ENCODE measurements at regions not wholly inside any gene's neighbourhood (a gene's known extent, or its start where the extent isn't known, plus 50 kb on each side); places are given as distances from the start of the nearest gene placed in this dataset.

DNA sequence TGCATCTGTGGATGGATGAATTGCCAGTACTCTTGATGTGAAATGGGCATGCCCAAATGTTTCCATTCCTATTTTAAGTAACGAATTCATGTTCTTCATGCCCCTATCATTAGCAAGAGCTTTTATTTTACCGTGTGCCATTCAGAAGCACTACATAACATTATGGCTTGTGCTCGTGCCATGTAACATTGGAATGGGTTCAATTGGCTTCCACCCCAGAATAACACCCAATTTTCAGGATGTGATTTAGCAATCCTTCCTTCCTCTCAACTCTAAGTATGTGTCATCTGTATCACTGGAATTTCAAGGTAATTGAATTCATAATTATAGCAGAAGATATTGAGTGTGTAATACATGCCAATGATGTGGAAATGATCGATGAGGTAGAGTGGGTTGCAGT lies 145.8 kb upstream of the TMPO start:
- TF ChIP-seq, protein P1, sequence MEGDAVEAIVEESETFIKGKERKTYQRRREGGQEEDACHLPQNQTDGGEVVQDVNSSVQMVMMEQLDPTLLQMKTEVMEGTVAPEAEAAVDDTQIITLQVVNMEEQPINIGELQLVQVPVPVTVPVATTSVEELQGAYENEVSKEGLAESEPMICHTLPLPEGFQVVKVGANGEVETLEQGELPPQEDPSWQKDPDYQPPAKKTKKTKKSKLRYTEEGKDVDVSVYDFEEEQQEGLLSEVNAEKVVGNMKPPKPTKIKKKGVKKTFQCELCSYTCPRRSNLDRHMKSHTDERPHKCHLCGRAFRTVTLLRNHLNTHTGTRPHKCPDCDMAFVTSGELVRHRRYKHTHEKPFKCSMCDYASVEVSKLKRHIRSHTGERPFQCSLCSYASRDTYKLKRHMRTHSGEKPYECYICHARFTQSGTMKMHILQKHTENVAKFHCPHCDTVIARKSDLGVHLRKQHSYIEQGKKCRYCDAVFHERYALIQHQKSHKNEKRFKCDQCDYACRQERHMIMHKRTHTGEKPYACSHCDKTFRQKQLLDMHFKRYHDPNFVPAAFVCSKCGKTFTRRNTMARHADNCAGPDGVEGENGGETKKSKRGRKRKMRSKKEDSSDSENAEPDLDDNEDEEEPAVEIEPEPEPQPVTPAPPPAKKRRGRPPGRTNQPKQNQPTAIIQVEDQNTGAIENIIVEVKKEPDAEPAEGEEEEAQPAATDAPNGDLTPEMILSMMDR (IDR thresholded peaks at IDR 0.05; ENCODE audit: insufficient read depth, low read length, poor library complexity, severe bottlenecking) = no peak
- no peak for TF ChIP-seq EZH2phosphoT487 (conservative IDR thresholded peaks at IDR 0.05; ENCODE audit: low read length)
